CD8-positive, alpha-beta memory T cell (primary cell): ENCODE measurements at regions not wholly inside any gene's neighbourhood (a gene's known extent, or its start where the extent isn't known, plus 50 kb on each side); places are given as distances from the start of the nearest gene placed in this dataset.
A peak's percentile ranks its signal among the peaks of the same experiment; 100 is the strongest.

Source experiments
- CTCF ChIA-PET: fragments of 350-600 bp; sonication (Branson Sonifier 250); formaldehyde crosslinking; loops from one replicate; lab custom pipeline; 2021; ENCODE audit warnings: antibody characterized with exemption; lab: Charles Lee
- POLR2A ChIA-PET: fragments of 350-600 bp; sonication (Branson Sonifier 250); formaldehyde crosslinking; loops from one replicate; lab custom pipeline; 2021; ENCODE audit warnings: antibody characterized with exemption; lab: Charles Lee
- DNase-seq, 5 donors: peaks; one replicate each; pipeline versions ENCODE4 v3.0.0 to v3.0.0-alpha.2; 2020 to 2022; ENCODE audit warnings: mixed read lengths in 1 of 5
- H3K27ac ChIP-seq: one replicate; pipeline ENCODE4 v1.7.0; 2013; ENCODE audit warnings: low read depth, mild to moderate bottlenecking, low read length, moderate library complexity
- H3K27me3 ChIP-seq: 2 replicates; pipeline ENCODE4 v1.7.0; 2013; ENCODE audit warnings: low read length, mild to moderate bottlenecking; ENCODE audit not compliant: insufficient read depth, poor library complexity, severe bottlenecking
- H3K36me3 ChIP-seq: 2 replicates; pipeline ENCODE4 v1.7.0; 2013; ENCODE audit warnings: mild to moderate bottlenecking, low read length, moderate library complexity; ENCODE audit not compliant: insufficient read depth
- H3K4me1 ChIP-seq: 2 replicates; pipeline ENCODE4 v1.7.0; 2013; ENCODE audit warnings: mild to moderate bottlenecking, low read length, moderate library complexity; ENCODE audit not compliant: insufficient read depth
- H3K4me3 ChIP-seq: 2 replicates; pipeline ENCODE4 v1.7.0; 2013; ENCODE audit warnings: mild to moderate bottlenecking, low read length
- H3K9me3 ChIP-seq: 2 replicates; pipeline ENCODE4 v1.7.0; 2013; ENCODE audit warnings: mild to moderate bottlenecking, low read length
- H3K27ac Mint-ChIP-seq, 8 donors: one replicate each; pipeline ENCODE4 v1.8.0; 2020 to 2021; ENCODE audit warnings: mixed read lengths in 8 of 8, mild to moderate bottlenecking in 6 of 8, inconsistent platforms in 3 of 8, moderate library complexity in 3 of 8
- H3K27me3 Mint-ChIP-seq, 2 donors: one replicate each; pipeline ENCODE4 v1.8.0; 2020 to 2021; ENCODE audit warnings: mixed read lengths in 2 of 2, mild to moderate bottlenecking in 1 of 2, moderate library complexity in 1 of 2
- H3K36me3 Mint-ChIP-seq, 3 donors: one replicate each; pipeline ENCODE4 v1.8.0; 2020 to 2021; ENCODE audit warnings: mixed read lengths in 3 of 3, inconsistent platforms in 1 of 3, mild to moderate bottlenecking in 1 of 3
- H3K4me1 Mint-ChIP-seq, 3 donors: one replicate each; pipeline ENCODE4 v1.8.0; 2020 to 2021; ENCODE audit warnings: mixed read lengths in 3 of 3, inconsistent platforms in 1 of 3, mild to moderate bottlenecking in 1 of 3
- H3K4me3 Mint-ChIP-seq, 7 donors: one replicate each; pipeline ENCODE4 v1.8.0; 2020 to 2021; ENCODE audit warnings: mixed read lengths in 7 of 7, mild to moderate bottlenecking in 6 of 7, moderate library complexity in 4 of 7, inconsistent platforms in 2 of 7
- H3K9me3 Mint-ChIP-seq, 5 donors: one replicate each; pipeline ENCODE4 v1.8.0; 2020 to 2022; ENCODE audit warnings: mixed read lengths in 5 of 5, mild to moderate bottlenecking in 3 of 5, moderate library complexity in 2 of 5, inconsistent platforms in 1 of 5

- CTCF ChIA-PET: no interaction called here
- no peak overlapping the region for H3K4me3 ChIP-seq
- peaks cover 6% of the 10 kb centered on the region for H3K27me3 ChIP-seq
- no peak for DNase-seq
- Mint-ChIP-seq H3K27ac (no peak overlapping the region), H3K4me1 (no peaks in the 10 kb centered on the region), H3K9me3 (peaks cover 0 to 3% (median 0%) of the 10 kb centered on the region in 5 donors), H3K27me3 (peaks cover 6 to 35% of the 10 kb centered on the region in 2 donors), H3K36me3 (no peaks in the 10 kb centered on the region), H3K4me3 (no peak overlapping the region)
- H3K36me3 ChIP-seq: no peaks in the 10 kb centered on the region
- no peak overlapping the region for H3K27ac ChIP-seq
- H3K4me1 ChIP-seq: no peaks in the 10 kb centered on the region
- POLR2A ChIA-PET: no interaction called here
- no peaks in the 10 kb centered on the region for H3K9me3 ChIP-seq
Observed at GRCh38 chr3:101066711-101067129, 73.5 kb upstream of the ABI3BP start.

- H3K4me3 ChIP-seq: no peak overlapping the region
- no peaks in the 10 kb centered on the region for H3K9me3 ChIP-seq
- POLR2A ChIA-PET: no interaction called here
- DNase-seq: no peak
- H3K27me3 ChIP-seq: peaks cover 6% of the 10 kb centered on the region
- CTCF ChIA-PET: no interaction called here
- no peak overlapping the region for H3K27ac Mint-ChIP-seq
- no peak overlapping the region for H3K4me3 Mint-ChIP-seq
- H3K27me3 Mint-ChIP-seq: peaks cover 6 to 36% of the 10 kb centered on the region in 2 donors
- H3K4me1 ChIP-seq: no peaks in the 10 kb centered on the region
- H3K27ac ChIP-seq: no peak overlapping the region
- H3K36me3 Mint-ChIP-seq: no peaks in the 10 kb centered on the region
- no peaks in the 10 kb centered on the region for H3K36me3 ChIP-seq
- H3K9me3 Mint-ChIP-seq: peaks cover 0 to 5% (median 0%) of the 10 kb centered on the region in 5 donors
- H3K4me1 Mint-ChIP-seq: no peaks in the 10 kb centered on the region
Observed at GRCh38 chr3:101065962-101066361, 72.7 kb upstream of the ABI3BP start.

- no peaks in the 10 kb centered on the region for H3K4me1 ChIP-seq
- peaks cover 0 to 12% (median 0%) of the 10 kb centered on the region in 3 donors for H3K36me3 Mint-ChIP-seq
- CTCF ChIA-PET: no interaction called here
- H3K4me3 ChIP-seq: no peak overlapping the region
- POLR2A ChIA-PET: no interaction called here
- DNase-seq: no peak
- H3K36me3 ChIP-seq: no peaks in the 10 kb centered on the region
- no peak overlapping the region for H3K27ac ChIP-seq
- H3K27ac Mint-ChIP-seq: no peak overlapping the region
- H3K27me3 ChIP-seq: peaks cover 6% of the 10 kb centered on the region
- no peaks in the 10 kb centered on the region for H3K9me3 ChIP-seq
- peaks cover 11 to 35% of the 10 kb centered on the region in 2 donors for H3K27me3 Mint-ChIP-seq
- peaks cover 11 to 28% (median 20%) of the 10 kb centered on the region in 5 donors for H3K9me3 Mint-ChIP-seq
- no peaks in the 10 kb centered on the region for H3K4me1 Mint-ChIP-seq
- H3K4me3 Mint-ChIP-seq: no peak overlapping the region
Observed at GRCh38 chr3:101063401-101063800, 70.2 kb upstream of the ABI3BP start.

GRCh38 chr3:101061312-101061711 lies 68.1 kb upstream of the ABI3BP start:
- Mint-ChIP-seq H3K36me3 (peaks cover 0 to 12% (median 0%) of the 10 kb centered on the region in 3 donors), H3K9me3 (peaks cover 18 to 36% (median 27%) of the 10 kb centered on the region in 5 donors), H3K27me3 (peaks cover 9 to 32% of the 10 kb centered on the region in 2 donors), H3K27ac (no peak overlapping the region), H3K4me3 (no peak overlapping the region), H3K4me1 (no peaks in the 10 kb centered on the region)
- H3K27ac ChIP-seq: no peak overlapping the region
- H3K36me3 ChIP-seq: no peaks in the 10 kb centered on the region
- peaks cover 6% of the 10 kb centered on the region for H3K27me3 ChIP-seq
- no peaks in the 10 kb centered on the region for H3K4me1 ChIP-seq
- H3K9me3 ChIP-seq: no peaks in the 10 kb centered on the region
- CTCF ChIA-PET: no interaction called here
- no peak for DNase-seq
- no peak overlapping the region for H3K4me3 ChIP-seq
- POLR2A ChIA-PET: no interaction called here

- CTCF ChIA-PET: no interaction called here
- H3K27me3 ChIP-seq: no peaks in the 10 kb centered on the region
- no peaks in the 10 kb centered on the region for H3K4me1 Mint-ChIP-seq
Observed at GRCh38 chr3:101050866-101051265, 57.6 kb upstream of the ABI3BP start.

GRCh38 chr3:101050046-101050445 lies 56.8 kb upstream of the ABI3BP start:
- Mint-ChIP-seq H3K9me3 (no peaks in the 10 kb centered on the region), H3K36me3 (no peaks in the 10 kb centered on the region), H3K27ac (peak overlapping the region in 1 of 8 donors; percentile 30), H3K4me1 (no peaks in the 10 kb centered on the region), H3K27me3 (peaks cover 6 to 7% of the 10 kb centered on the region in 2 donors), H3K4me3 (no peak overlapping the region)
- H3K9me3 ChIP-seq: no peaks in the 10 kb centered on the region
- no peak overlapping the region for H3K27ac ChIP-seq
- H3K27me3 ChIP-seq: no peaks in the 10 kb centered on the region
- no peaks in the 10 kb centered on the region for H3K36me3 ChIP-seq
- H3K4me3 ChIP-seq: no peak overlapping the region
- CTCF ChIA-PET: no interaction called here
- DNase-seq: no peak
- POLR2A ChIA-PET: no interaction called here
- H3K4me1 ChIP-seq: no peaks in the 10 kb centered on the region

More at GRCh38 chr3:101050866-101051265, 57.6 kb upstream of the ABI3BP start:
- H3K36me3 Mint-ChIP-seq: no peaks in the 10 kb centered on the region
- no peak for DNase-seq
- no peaks in the 10 kb centered on the region for H3K9me3 Mint-ChIP-seq
- Histone ChIP-seq H3K9me3 (no peaks in the 10 kb centered on the region), H3K4me3 (no peak overlapping the region), H3K36me3 (no peaks in the 10 kb centered on the region), H3K4me1 (no peaks in the 10 kb centered on the region), H3K27ac (no peak overlapping the region)
- no peak overlapping the region for H3K4me3 Mint-ChIP-seq
- H3K27me3 Mint-ChIP-seq: peaks cover 0 to 4% of the 10 kb centered on the region in 2 donors
- no peak overlapping the region for H3K27ac Mint-ChIP-seq
- POLR2A ChIA-PET: no interaction called here

GRCh38 chr3:101049532-101049931 lies 56.3 kb upstream of the ABI3BP start:
- Histone ChIP-seq H3K27ac (no peak overlapping the region), H3K27me3 (no peaks in the 10 kb centered on the region), H3K4me3 (no peak overlapping the region), H3K4me1 (no peaks in the 10 kb centered on the region), H3K9me3 (no peaks in the 10 kb centered on the region), H3K36me3 (no peaks in the 10 kb centered on the region)
- Mint-ChIP-seq H3K27me3 (peaks cover 8% of the 10 kb centered on the region in 2 donors), H3K4me1 (no peaks in the 10 kb centered on the region), H3K36me3 (no peaks in the 10 kb centered on the region), H3K27ac (no peak overlapping the region), H3K9me3 (no peaks in the 10 kb centered on the region), H3K4me3 (no peak overlapping the region)
- ChIA-PET POLR2A (no interaction called here), CTCF (no interaction called here)
- DNase-seq: no peak

GRCh38 chr3:101043687-101044078 lies 50.5 kb upstream of the ABI3BP start:
- ChIA-PET CTCF (no interaction called here), POLR2A (no interaction called here)
- Mint-ChIP-seq H3K27ac (no peak overlapping the region), H3K36me3 (no peaks in the 10 kb centered on the region), H3K9me3 (no peaks in the 10 kb centered on the region), H3K4me1 (no peaks in the 10 kb centered on the region), H3K27me3 (peaks cover 10 to 11% of the 10 kb centered on the region in 2 donors), H3K4me3 (no peak overlapping the region)
- no peak overlapping the region for H3K27ac ChIP-seq
- H3K4me3 ChIP-seq: no peak overlapping the region
- H3K36me3 ChIP-seq: no peaks in the 10 kb centered on the region
- DNase-seq: no peak
- no peaks in the 10 kb centered on the region for H3K4me1 ChIP-seq
- no peaks in the 10 kb centered on the region for H3K27me3 ChIP-seq
- H3K9me3 ChIP-seq: no peaks in the 10 kb centered on the region
